Esophagus muscularis mucosa (tissue), 3 donors: ENCODE measurements at regions not wholly inside any gene's neighbourhood (a gene's known extent, or its start where the extent isn't known, plus 50 kb on each side); places are given as distances from the start of the nearest gene placed in this dataset.

Experiments used
- POLR2A ChIP-seq: fragments of 450-650 bp; IDR thresholded peaks from one replicate; pipeline ENCODE4 v1.6.1; 2017; ENCODE audit warnings: antibody characterized with exemption, moderate library complexity, mild to moderate bottlenecking, low read depth
- POLR2AphosphoS5 ChIP-seq, 2 donors: sonication (generic); formaldehyde crosslinking; IDR thresholded peaks; one replicate each; pipeline ENCODE4 v1.6.1; 2017; ENCODE audit warnings: antibody characterized with exemption in 2 of 2
- TF ChIP-seq, protein P1 (sequence below), 3 experiments: fragments of 200-600 bp in 2 of 3; fragments of 450-650 bp in 1 of 3; sonication (generic) in 2 of 3; IDR thresholded peaks; one replicate each; pipeline ENCODE4 v1.5.1; 2017 to 2019; ENCODE audit warnings: antibody characterized with exemption in 3 of 3, mild to moderate bottlenecking in 2 of 3, moderate library complexity in 1 of 3

DNA sequence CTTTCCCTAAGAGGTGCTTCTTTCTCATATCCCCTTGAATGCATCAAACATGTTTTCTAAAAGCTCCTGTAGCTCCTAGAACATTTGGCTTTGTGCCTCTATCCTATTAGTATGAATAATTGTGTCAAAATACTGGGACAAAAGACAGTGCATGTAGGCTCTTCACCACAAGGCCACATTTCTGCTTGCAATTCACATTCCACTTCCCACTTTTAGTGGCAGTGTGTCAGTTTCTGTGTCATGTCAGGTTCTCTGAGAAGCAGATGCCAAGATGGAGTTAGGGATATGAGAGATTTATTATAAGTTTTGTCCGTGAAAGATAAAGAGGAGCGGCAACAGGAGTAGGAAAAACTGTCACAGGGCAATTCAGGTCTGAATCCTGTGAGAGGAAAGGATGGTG is 61.3 kb upstream of the GPRIN3 start:
- TF ChIP-seq POLR2A = no peak
- TF ChIP-seq, protein P1, sequence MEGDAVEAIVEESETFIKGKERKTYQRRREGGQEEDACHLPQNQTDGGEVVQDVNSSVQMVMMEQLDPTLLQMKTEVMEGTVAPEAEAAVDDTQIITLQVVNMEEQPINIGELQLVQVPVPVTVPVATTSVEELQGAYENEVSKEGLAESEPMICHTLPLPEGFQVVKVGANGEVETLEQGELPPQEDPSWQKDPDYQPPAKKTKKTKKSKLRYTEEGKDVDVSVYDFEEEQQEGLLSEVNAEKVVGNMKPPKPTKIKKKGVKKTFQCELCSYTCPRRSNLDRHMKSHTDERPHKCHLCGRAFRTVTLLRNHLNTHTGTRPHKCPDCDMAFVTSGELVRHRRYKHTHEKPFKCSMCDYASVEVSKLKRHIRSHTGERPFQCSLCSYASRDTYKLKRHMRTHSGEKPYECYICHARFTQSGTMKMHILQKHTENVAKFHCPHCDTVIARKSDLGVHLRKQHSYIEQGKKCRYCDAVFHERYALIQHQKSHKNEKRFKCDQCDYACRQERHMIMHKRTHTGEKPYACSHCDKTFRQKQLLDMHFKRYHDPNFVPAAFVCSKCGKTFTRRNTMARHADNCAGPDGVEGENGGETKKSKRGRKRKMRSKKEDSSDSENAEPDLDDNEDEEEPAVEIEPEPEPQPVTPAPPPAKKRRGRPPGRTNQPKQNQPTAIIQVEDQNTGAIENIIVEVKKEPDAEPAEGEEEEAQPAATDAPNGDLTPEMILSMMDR (IDR thresholded peaks at IDR 0.05) = no peak
- TF ChIP-seq POLR2AphosphoS5 (IDR thresholded peaks at IDR 0.05) = no peak
